Natural killer cell treated with Interleukin-12 subunit alpha and Interleukin-12 subunit beta and Interleukin-15 and Interleukin-18, amount 100 ng/mL, for 72 hours (primary cell): ENCODE measurements at regions not wholly inside any gene's neighbourhood (a gene's known extent, or its start where the extent isn't known, plus 50 kb on each side); places are given as distances from the start of the nearest gene placed in this dataset.
A peak's percentile ranks its signal among the peaks of the same experiment; 100 is the strongest.
"Not testable (repeated sequence)": the region's sequence is repeated elsewhere in the genome, so short reads cannot be mapped to it uniquely, and the experiment has no call there.

Experiments
- ATAC-seq, 2 donors: fragments of 150-1000 bp; cut with Tn5 transposase in 1 of 2; sonication (Bioruptor Pico), chemical (Tn5 transposase) in 1 of 2; 2 replicates each; pipeline ENCODE4 v1.10.0; 2021
- DNase-seq: peaks from one replicate; pipeline ENCODE4 v3.0.0; 2022; ENCODE audit warnings: low spot score
- H3K27ac Mint-ChIP-seq, 2 donors: 1 replicate in 1 of 2; 2 replicates in 1 of 2; pipeline ENCODE4 v1.8.0; 2022; ENCODE audit warnings: mixed read lengths in 2 of 2, mild to moderate bottlenecking in 1 of 2, moderate library complexity in 1 of 2
- H3K27me3 Mint-ChIP-seq, 2 donors: 1 replicate in 1 of 2; 2 replicates in 1 of 2; pipeline ENCODE4 v1.8.0; 2022; ENCODE audit warnings: mixed read lengths in 2 of 2
- H3K36me3 Mint-ChIP-seq: one replicate; pipeline ENCODE4 v1.8.0; 2022; ENCODE audit warnings: mixed read lengths
- H3K4me1 Mint-ChIP-seq, 2 donors: 1 replicate in 1 of 2; 2 replicates in 1 of 2; pipeline ENCODE4 v1.8.0; 2022; ENCODE audit warnings: low read depth in 2 of 2, mixed read lengths in 2 of 2, mild to moderate bottlenecking in 1 of 2
- H3K4me3 Mint-ChIP-seq: one replicate; pipeline ENCODE4 v1.8.0; 2022; ENCODE audit warnings: mixed read lengths
- H3K9me3 Mint-ChIP-seq: 2 replicates; pipeline ENCODE4 v1.8.0; 2022; ENCODE audit warnings: mixed read lengths

DNA sequence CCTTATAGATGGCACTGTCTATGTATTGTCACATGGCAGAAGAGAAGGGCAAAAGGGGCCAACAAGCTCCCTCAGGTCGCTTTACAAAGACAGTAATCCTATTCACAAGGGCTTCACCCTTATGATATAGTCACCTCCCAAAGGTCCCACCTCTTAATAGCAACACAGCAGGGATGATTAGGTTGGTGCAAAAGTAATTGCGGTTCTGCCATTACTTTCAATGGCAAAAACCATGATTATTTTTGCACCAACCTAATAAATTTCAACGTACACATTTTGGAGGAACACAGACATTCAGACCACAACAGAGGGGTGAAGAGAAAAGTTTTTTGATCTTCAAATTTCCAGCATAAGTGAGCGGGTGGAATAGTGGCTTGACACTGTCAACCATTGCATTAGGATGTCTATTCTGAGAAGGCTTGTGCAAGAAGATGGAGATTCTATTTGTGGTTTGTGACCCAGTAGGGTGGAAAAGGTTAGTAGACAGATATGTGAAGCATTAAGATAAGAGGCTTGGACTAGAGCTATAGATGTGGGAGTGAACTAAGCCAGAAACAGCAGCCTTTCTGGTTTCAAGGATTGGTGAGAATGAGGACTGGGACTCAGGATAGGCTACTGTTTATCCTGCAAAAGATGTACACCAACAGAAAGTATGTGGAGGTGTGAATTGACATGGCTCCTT lies 75.5 kb upstream of the CPSF6 start:
- Mint-ChIP-seq H3K27me3 (peaks cover 0 to under 1% of the 10 kb centered on the region in 2 donors), H3K4me3 (no peak overlapping the region), H3K36me3 (no peaks in the 10 kb centered on the region), H3K4me1 (peaks cover 15 to 20% of the 10 kb centered on the region in 2 donors), H3K9me3 (no peaks in the 10 kb centered on the region), H3K27ac (no peak overlapping the region)
- DNase-seq, result no peak
- ATAC-seq, result no peak

DNA sequence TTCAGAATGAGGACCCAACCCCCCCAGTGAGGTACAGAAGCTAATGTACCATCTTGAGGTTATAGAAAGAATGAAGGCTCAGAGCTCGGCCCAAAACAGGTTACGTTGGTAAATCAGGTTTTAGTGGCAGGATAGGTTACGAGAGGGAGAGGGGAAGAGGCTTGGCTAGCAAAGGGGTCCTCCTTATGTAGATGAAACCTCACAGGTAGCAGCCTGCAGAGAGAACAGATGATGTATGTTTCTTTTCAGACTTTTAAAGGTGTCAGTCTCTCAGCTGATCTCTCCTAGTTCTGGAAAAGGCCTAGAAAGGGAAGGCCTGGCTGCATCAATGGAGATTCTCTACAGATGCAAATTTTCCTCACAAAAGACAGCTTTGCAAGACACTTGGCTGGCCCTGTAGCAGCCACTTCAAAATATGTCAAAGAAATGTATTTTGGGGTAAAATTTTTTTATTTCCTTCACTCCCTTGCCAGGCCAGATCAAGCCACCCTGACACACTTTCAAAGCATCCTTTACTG lies 71.7 kb upstream of the CPSF6 start:
- peaks cover 7% of the 10 kb centered on the region in 2 donors for H3K27me3 Mint-ChIP-seq
- ATAC-seq, result no peak
- H3K4me1 Mint-ChIP-seq, result peaks cover 0 to 2% of the 10 kb centered on the region in 2 donors
- peak overlapping the region in 1 of 2 donors; percentile 14 for H3K27ac Mint-ChIP-seq
- no peaks in the 10 kb centered on the region for H3K36me3 Mint-ChIP-seq
- H3K4me3 Mint-ChIP-seq, result no peak overlapping the region
- no peaks in the 10 kb centered on the region for H3K9me3 Mint-ChIP-seq
- DNase-seq, result no peak

DNA sequence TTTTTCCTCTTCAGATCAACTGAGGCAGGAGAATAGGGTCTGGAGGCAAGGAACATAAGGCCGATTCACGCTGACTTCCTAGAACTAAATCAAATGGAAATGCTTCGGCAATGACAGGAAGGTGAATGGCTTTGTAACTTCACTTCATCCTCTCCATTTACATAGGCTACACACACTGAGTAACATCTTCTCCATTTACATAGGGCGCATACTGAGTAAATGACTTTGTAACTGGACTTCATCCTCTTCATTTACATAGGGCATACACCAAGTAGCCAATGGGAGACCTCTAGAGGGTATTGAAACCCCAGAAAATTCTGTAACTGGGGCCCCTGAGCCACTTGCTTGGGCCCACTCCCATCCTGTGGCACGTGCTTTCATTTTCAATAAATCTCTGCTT lies 71.0 kb upstream of the CPSF6 start:
- Mint-ChIP-seq H3K27ac (no peak overlapping the region), H3K36me3 (no peaks in the 10 kb centered on the region), H3K9me3 (no peaks in the 10 kb centered on the region), H3K27me3 (peaks cover 7% of the 10 kb centered on the region in 2 donors), H3K4me3 (no peak overlapping the region), H3K4me1 (peaks cover 0 to 2% of the 10 kb centered on the region in 2 donors)
- ATAC-seq (no peak), DNase-seq (no peak)

DNA sequence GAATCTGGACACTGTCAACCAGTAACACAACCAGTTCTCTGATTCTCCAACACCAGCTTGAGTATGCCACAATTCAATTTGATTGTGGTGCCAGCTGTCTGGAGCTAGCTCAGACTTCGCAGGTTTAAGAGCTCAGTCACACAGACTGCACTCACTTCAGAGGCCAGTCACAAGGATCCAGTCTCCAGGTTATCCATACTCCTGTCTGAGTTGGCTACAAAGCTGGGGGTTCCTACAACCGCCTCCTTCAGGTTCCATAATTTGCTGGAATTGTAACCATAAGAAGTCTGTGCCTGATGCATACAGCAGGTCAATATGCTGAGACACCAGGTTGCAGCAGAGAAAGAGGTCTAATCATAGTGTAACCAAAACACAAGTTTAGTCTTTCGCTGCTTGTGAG lies 70.5 kb upstream of the CPSF6 start:
- no peaks in the 10 kb centered on the region for H3K9me3 Mint-ChIP-seq
- H3K4me3 Mint-ChIP-seq, result no peak overlapping the region
- H3K4me1 Mint-ChIP-seq, result peaks cover 0 to 2% of the 10 kb centered on the region in 2 donors
- H3K36me3 Mint-ChIP-seq, result no peaks in the 10 kb centered on the region
- DNase-seq, result no peak
- H3K27me3 Mint-ChIP-seq, result peaks cover 7% of the 10 kb centered on the region in 2 donors
- no peak for ATAC-seq
- H3K27ac Mint-ChIP-seq, result no peak overlapping the region

DNA sequence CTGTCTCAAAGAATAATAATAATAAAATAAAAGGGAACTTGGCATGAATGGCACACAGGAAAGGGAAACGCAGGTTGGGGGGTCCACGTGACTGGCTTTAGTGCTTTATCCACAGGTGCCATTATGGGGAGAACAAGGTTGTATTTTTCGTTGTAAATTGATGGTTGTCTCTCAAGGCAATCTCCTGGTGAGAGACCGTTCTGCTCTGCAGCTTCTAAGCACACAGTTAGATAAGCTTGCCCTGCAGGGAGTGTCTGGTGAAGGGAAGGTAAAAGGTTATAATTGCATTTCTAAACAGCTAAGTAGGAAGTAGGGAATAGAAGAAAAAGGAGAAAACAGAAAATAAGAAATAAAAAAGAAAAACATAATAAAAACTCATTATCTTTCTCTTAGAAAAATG lies 69.1 kb upstream of the CPSF6 start:
- Mint-ChIP-seq H3K4me1 (peaks cover 0 to 2% of the 10 kb centered on the region in 2 donors), H3K27ac (no peak overlapping the region), H3K27me3 (peaks cover 9 to 15% of the 10 kb centered on the region in 2 donors), H3K4me3 (no peak overlapping the region), H3K36me3 (no peaks in the 10 kb centered on the region), H3K9me3 (no peaks in the 10 kb centered on the region)
- DNase-seq (no peak), ATAC-seq (no peak)

GRCh38 chr12:69171881-69172280 lies 67.5 kb upstream of the CPSF6 start:
- ATAC-seq (no peak), DNase-seq (no peak)
- H3K36me3 Mint-ChIP-seq, result no peaks in the 10 kb centered on the region
- H3K4me3 Mint-ChIP-seq, result no peak overlapping the region
- H3K27me3 Mint-ChIP-seq, result peaks cover 9 to 15% of the 10 kb centered on the region in 2 donors
- H3K27ac Mint-ChIP-seq, result no peak overlapping the region
- H3K4me1 Mint-ChIP-seq, result peaks cover 0 to 2% of the 10 kb centered on the region in 2 donors
- H3K9me3 Mint-ChIP-seq, result peaks cover 3% of the 10 kb centered on the region

DNA sequence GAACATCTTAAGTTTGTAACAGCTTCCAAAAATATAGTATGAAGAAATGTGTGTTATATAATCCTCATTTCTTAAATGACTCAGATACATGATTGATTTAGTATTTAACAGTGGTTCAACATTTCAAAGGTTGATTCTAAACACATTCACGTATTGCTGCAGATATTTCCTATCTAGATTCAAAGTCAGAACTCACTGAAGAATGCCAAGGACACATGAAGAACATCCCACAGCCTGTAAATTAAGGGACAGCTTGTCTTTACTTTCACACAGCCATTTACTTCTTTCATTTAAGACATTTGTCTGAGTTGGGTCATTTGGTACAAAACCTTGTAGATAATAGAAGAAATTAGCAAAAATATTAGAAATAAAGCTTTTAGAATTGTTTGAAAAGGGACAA lies 66.9 kb upstream of the CPSF6 start:
- H3K9me3 Mint-ChIP-seq, result peaks cover 3% of the 10 kb centered on the region
- ATAC-seq, result no peak

GRCh38 chr12:69173368-69173767 lies 66.0 kb upstream of the CPSF6 start:
- Mint-ChIP-seq H3K27ac (no peak overlapping the region), H3K27me3 (peaks cover 9 to 15% of the 10 kb centered on the region in 2 donors), H3K4me1 (peaks cover 0 to 2% of the 10 kb centered on the region in 2 donors), H3K9me3 (peaks cover 3% of the 10 kb centered on the region), H3K36me3 (no peaks in the 10 kb centered on the region), H3K4me3 (no peak overlapping the region)
- DNase-seq (no peak), ATAC-seq (no peak)

More for the DNA sequence above, 66.9 kb upstream of the CPSF6 start:
- DNase-seq, result no peak
- Mint-ChIP-seq H3K27ac (no peak overlapping the region), H3K27me3 (peaks cover 9 to 15% of the 10 kb centered on the region in 2 donors), H3K4me1 (peaks cover 0 to 2% of the 10 kb centered on the region in 2 donors), H3K36me3 (no peaks in the 10 kb centered on the region), H3K4me3 (no peak overlapping the region)

DNA sequence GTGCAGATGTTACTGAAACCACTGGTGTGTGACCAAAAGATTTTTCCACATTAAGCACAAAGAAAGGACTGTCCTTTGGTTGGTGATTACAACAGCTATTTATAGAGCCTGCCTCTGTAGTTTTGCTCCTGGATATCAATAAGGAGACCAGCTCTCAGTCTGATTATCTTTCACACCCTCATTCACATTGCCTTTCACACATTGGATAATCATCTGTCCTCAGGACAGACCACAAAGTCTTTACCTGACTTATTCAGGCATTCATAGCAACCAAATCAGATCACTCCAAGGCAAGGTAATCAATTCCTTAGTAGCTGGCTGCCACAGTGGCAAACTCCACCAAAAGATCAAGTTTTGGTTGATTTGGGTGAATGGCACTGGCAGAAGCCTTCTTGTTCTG lies 59.6 kb upstream of the CPSF6 start:
- peaks cover 3% of the 10 kb centered on the region for H3K9me3 Mint-ChIP-seq
- no peak for ATAC-seq
- no peak overlapping the region for H3K27ac Mint-ChIP-seq
- H3K4me1 Mint-ChIP-seq, result no peaks in the 10 kb centered on the region
- peaks cover 12 to 22% of the 10 kb centered on the region in 2 donors for H3K27me3 Mint-ChIP-seq
- no peaks in the 10 kb centered on the region for H3K36me3 Mint-ChIP-seq
- DNase-seq, result no peak
- no peak overlapping the region for H3K4me3 Mint-ChIP-seq

GRCh38 chr12:69187572-69187971 lies 51.8 kb upstream of the CPSF6 start:
- H3K9me3 Mint-ChIP-seq, ATAC-seq, H3K4me1 Mint-ChIP-seq, DNase-seq, H3K4me3 Mint-ChIP-seq, H3K27ac Mint-ChIP-seq: not testable (repeated sequence)
- peaks cover 11% of the 10 kb centered on the region for H3K36me3 Mint-ChIP-seq
- H3K27me3 Mint-ChIP-seq, result peaks cover 0 to 12% of the 10 kb centered on the region in 2 donors

- H3K27ac Mint-ChIP-seq, result no peak overlapping the region
- peaks cover 0 to 7% of the 10 kb centered on the region in 2 donors for H3K27me3 Mint-ChIP-seq
- ATAC-seq (no peak), DNase-seq (no peak)
- peaks cover 12% of the 10 kb centered on the region for H3K36me3 Mint-ChIP-seq
- H3K4me1 Mint-ChIP-seq, result no peaks in the 10 kb centered on the region
- H3K9me3 Mint-ChIP-seq, result no peaks in the 10 kb centered on the region
- H3K4me3 Mint-ChIP-seq, result no peak overlapping the region
These were observed 49.9 kb upstream of the CPSF6 start for GRCh38 chr12:69189378-69189978.
